Tibial artery (tissue), 4 donors: ENCODE measurements at regions not wholly inside any gene's neighbourhood (a gene's known extent, or its start where the extent isn't known, plus 50 kb on each side); places are given as distances from the start of the nearest gene placed in this dataset.

Experiments used
- DNase-seq, 2 donors: peaks; one replicate each; pipeline ENCODE4 v3.0.0-alpha.2; 2019
- H3K27ac ChIP-seq, 2 donors: fragments of 200-600 bp; sonication (generic) in 1 of 2; 1 replicate in 1 of 2; 2 replicates in 1 of 2; pipeline ENCODE4 v1.5.1; 2018 to 2019; ENCODE audit warnings: mild to moderate bottlenecking in 1 of 2
- H3K27me3 ChIP-seq, 2 donors: fragments of 200-600 bp; sonication (generic) in 1 of 2; one replicate each; pipeline versions ENCODE4 v1.5.1 to v1.6.0; 2016 to 2019
- H3K36me3 ChIP-seq, 3 donors: fragments of 200-600 bp; sonication (generic) in 2 of 3; one replicate each; pipeline ENCODE4 v1.5.1; 2016 to 2019; ENCODE audit warnings: mild to moderate bottlenecking in 2 of 3
- H3K4me1 ChIP-seq, 4 donors: fragments of 200-600 bp; sonication (generic) in 2 of 4; 1 replicate in 3 of 4; 2 replicates in 1 of 4; pipeline ENCODE4 v1.5.1; 2016 to 2019
- H3K4me3 ChIP-seq, 2 donors: fragments of 200-600 bp; sonication (generic) in 1 of 2; 1 replicate in 1 of 2; 2 replicates in 1 of 2; pipeline ENCODE4 v1.5.1; 2018 to 2019; ENCODE audit warnings: mild to moderate bottlenecking in 2 of 2
- H3K9me3 ChIP-seq, 3 donors: fragments of 200-600 bp; sonication (generic) in 1 of 3; one replicate each; pipeline ENCODE4 v1.5.1; 2016 to 2019
- intact Hi-C: fragments of 100-400 bp; cut with DNase I; formaldehyde crosslinking; loops from one replicate; pipeline ENCODE4 v1.15.0; 2023; ENCODE audit warnings: low total_unique reads
- TF ChIP-seq, protein P1 (sequence below), 2 experiments: fragments of 200-600 bp in 1 of 2; fragments of 450-650 bp in 1 of 2; IDR thresholded peaks; one replicate each; pipeline ENCODE4 v1.5.1; 2017 to 2019; ENCODE audit warnings: antibody characterized with exemption in 2 of 2, mild to moderate bottlenecking in 1 of 2, moderate library complexity in 1 of 2

GRCh38 chr3:18124501-18124900 is 300.6 kb downstream of the SATB1 start:
- no peak for DNase-seq
- Histone ChIP-seq H3K27me3 (no peaks in the 10 kb centered on the region), H3K27ac (no peak overlapping the region), H3K4me3 (no peak overlapping the region), H3K4me1 (no peaks in the 10 kb centered on the region), H3K9me3 (no peaks in the 10 kb centered on the region), H3K36me3 (no peaks in the 10 kb centered on the region)
- intact Hi-C loops = no loop called here
- TF ChIP-seq, protein P1, sequence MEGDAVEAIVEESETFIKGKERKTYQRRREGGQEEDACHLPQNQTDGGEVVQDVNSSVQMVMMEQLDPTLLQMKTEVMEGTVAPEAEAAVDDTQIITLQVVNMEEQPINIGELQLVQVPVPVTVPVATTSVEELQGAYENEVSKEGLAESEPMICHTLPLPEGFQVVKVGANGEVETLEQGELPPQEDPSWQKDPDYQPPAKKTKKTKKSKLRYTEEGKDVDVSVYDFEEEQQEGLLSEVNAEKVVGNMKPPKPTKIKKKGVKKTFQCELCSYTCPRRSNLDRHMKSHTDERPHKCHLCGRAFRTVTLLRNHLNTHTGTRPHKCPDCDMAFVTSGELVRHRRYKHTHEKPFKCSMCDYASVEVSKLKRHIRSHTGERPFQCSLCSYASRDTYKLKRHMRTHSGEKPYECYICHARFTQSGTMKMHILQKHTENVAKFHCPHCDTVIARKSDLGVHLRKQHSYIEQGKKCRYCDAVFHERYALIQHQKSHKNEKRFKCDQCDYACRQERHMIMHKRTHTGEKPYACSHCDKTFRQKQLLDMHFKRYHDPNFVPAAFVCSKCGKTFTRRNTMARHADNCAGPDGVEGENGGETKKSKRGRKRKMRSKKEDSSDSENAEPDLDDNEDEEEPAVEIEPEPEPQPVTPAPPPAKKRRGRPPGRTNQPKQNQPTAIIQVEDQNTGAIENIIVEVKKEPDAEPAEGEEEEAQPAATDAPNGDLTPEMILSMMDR (IDR thresholded peaks at IDR 0.05) = no peak

GRCh38 chr3:18122264-18122663 is 302.9 kb downstream of the SATB1 start:
- Histone ChIP-seq H3K27ac (no peak overlapping the region), H3K9me3 (no peaks in the 10 kb centered on the region), H3K27me3 (no peaks in the 10 kb centered on the region), H3K4me1 (no peaks in the 10 kb centered on the region), H3K4me3 (no peak overlapping the region), H3K36me3 (no peaks in the 10 kb centered on the region)
- intact Hi-C loops = no loop called here
- DNase-seq = no peak
- TF ChIP-seq, protein P1 (IDR thresholded peaks at IDR 0.05) = no peak

- TF ChIP-seq, protein P1 (IDR thresholded peaks at IDR 0.05) = no peak
- Histone ChIP-seq H3K36me3 (no peaks in the 10 kb centered on the region), H3K27ac (no peak overlapping the region), H3K9me3 (no peaks in the 10 kb centered on the region), H3K27me3 (no peaks in the 10 kb centered on the region), H3K4me3 (no peak overlapping the region), H3K4me1 (no peaks in the 10 kb centered on the region)
- intact Hi-C loops = no loop called here
- DNase-seq = no peak
These were observed 304.1 kb downstream of the SATB1 start for GRCh38 chr3:18121020-18121419.

GRCh38 chr3:18119866-18120265 is 305.3 kb downstream of the SATB1 start:
- DNase-seq = no peak
- no peak overlapping the region for H3K27ac ChIP-seq
- no peaks in the 10 kb centered on the region for H3K4me1 ChIP-seq
- no peaks in the 10 kb centered on the region for H3K27me3 ChIP-seq
- TF ChIP-seq, protein P1 (IDR thresholded peaks at IDR 0.05) = no peak
- intact Hi-C loops = no loop called here
- no peaks in the 10 kb centered on the region for H3K36me3 ChIP-seq
- no peaks in the 10 kb centered on the region for H3K9me3 ChIP-seq
- no peak overlapping the region for H3K4me3 ChIP-seq

DNA sequence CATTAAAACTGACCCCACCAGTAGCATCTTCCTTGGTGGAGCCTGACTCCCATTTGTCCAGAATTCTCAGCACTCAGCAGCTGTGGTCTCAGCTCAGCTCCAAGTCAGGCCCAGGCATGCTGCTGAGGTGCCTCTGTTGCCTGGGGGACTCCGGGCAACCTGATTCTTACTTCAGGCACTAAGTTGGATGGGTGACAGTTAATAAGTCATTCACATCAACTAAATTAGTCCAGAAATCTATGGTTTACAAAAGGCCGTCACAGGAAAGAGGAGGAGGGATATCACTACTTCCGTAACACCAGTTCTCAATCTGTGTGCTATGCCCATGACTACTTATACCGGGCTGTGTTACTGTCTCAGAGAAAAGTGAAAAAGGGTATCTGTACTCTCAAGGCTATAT is 310.2 kb downstream of the SATB1 start:
- Histone ChIP-seq H3K9me3 (no peaks in the 10 kb centered on the region), H3K4me1 (no peaks in the 10 kb centered on the region), H3K4me3 (no peak overlapping the region), H3K27ac (no peak overlapping the region), H3K27me3 (no peaks in the 10 kb centered on the region), H3K36me3 (no peaks in the 10 kb centered on the region)
- TF ChIP-seq, protein P1 (IDR thresholded peaks at IDR 0.05) = no peak
- intact Hi-C loops = no loop called here
- DNase-seq = no peak

DNA sequence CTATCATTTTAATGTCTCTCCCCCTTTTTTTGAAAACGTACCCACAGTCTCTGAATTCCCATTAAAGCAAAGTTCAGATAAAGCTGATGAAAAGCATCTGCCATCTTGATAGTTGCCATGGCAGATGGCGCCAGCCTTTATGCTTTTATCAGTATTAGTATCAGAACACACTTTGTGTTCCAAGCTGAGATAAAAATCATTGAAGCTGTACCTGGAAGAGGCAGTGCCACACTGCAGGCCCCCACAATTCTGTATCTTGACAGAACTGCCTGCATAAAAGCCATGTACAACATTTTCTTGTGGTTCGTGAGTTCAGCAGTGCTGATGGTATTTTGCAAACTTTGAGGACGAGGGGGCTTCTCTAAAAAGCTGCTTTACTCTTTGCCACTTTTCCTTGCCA is 311.7 kb downstream of the SATB1 start:
- Histone ChIP-seq H3K27ac (no peak overlapping the region), H3K4me3 (no peak overlapping the region), H3K36me3 (no peaks in the 10 kb centered on the region), H3K4me1 (no peaks in the 10 kb centered on the region), H3K27me3 (no peaks in the 10 kb centered on the region), H3K9me3 (no peaks in the 10 kb centered on the region)
- intact Hi-C loops = no loop called here
- TF ChIP-seq, protein P1 (IDR thresholded peaks at IDR 0.05) = no peak
- DNase-seq = no peak
